Activated CD8-positive, alpha-beta memory T cell treated with anti-CD3 and anti-CD28 coated beads for 4 hours (primary cell): ENCODE measurements at regions not wholly inside any gene's neighbourhood (a gene's known extent, or its start where the extent isn't known, plus 50 kb on each side); places are given as distances from the start of the nearest gene placed in this dataset.

Experiments
- DNase-seq, 2 donors: peaks; one replicate each; pipeline ENCODE4 v3.0.0-alpha.2; 2020; ENCODE audit warnings: low read depth in 2 of 2

DNA sequence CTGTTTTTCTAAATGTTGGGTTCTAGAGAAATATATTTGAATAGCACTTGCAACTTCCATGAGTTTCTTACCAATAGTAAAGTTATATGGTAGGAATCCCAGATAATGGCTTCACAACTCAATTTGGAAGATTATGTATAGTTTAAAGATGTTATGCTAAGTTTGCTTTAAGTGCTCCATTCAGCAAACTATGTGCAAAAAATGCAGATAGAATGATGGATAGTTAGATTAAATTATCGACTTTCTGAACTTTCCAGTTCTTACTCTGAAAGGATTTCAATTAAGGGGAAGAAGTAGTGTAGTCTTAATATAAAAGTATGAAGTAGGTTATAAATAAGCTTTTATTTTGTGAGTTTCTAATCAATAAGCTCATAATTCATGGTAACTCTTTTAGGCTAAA lies 60.7 kb upstream of the NFKB1 start:
- DNase-seq = no peak

GRCh38 chr4:102441978-102442911 lies 58.9 kb upstream of the NFKB1 start:
- DNase-seq = no peak

DNA sequence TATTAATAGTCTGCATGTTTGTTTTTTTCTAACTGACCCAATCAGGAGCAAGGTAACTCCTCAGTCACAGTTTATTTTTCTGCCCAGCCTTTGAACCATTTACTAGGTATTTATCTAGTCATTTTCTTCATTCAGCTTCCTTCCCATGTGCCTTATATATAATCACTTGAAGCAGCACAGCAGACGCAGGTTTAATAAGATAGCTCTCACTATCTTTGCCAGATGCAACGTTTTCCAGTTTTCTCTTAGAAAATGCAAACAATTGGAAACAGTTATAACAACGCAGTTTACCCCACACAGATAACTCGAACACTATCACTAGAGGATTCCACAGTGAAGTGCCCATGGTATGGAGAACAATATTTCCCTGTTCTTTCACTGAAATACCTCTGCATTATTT lies 56.4 kb upstream of the NFKB1 start:
- no peak for DNase-seq

GRCh38 chr4:102445213-102445612 lies 55.9 kb upstream of the NFKB1 start:
- no peak for DNase-seq

DNA sequence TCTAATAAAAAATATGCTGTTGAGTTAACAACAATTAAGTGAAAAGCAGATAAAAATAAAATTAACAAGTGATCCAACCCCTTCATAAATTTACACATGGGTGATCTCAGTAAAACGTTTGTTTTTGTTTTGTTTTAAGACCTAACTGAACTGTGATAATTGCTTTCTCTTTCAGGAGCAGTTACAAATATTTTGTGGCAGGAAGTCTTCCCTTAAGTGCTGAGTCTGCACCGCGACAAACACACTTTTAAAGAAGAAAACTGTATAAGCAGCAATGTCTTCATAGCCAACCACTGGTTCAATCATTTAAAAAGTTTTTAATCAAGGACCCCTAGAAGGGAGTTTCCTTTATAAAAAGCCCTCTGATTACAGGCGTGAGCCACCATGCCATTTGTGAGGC lies 53.7 kb upstream of the NFKB1 start:
- no peak for DNase-seq

DNA sequence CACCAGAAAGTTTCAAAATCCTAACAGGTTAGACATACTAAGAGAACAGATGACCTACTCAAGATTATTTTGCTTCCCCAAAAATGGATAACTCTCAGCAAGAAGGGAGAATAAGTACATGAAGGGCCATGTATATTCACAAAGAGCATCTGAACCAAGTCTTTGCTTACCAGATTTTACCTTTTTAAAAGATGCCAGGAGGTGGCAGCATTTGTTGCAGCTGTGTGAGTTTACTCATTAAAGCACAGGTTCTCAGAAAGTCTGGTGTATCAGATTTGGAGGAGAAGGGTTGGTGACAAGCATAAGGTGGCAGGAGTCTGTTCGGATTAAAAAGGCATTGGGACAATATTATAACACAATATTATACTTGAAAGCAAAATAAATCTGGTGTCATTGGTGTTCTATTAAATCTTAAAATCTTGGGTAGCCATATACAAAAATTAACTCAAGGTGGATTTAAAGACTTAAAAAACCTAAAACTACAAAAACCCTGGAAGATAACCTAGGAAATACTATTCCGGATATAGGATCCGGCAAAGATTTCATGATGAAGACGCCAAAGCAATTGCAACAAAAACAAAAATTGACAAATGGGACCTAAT lies 51.3 kb upstream of the NFKB1 start:
- peak; percentile 17 to 31 for DNase-seq

- DNase-seq = no peak
Measured at GRCh38 chr4:102451266-102451665, 49.9 kb upstream of the NFKB1 start.
